SK-N-SH (cell line): ENCODE measurements at regions not wholly inside any gene's neighbourhood (a gene's known extent, or its start where the extent isn't known, plus 50 kb on each side); places are given as distances from the start of the nearest gene placed in this dataset.

Experiments
- CTCF ChIA-PET: fragments of 300-600, 350-600 bp; formaldehyde crosslinking; extraction: SDS; loops from one replicate; lab custom pipeline; 2021; lab: Yijun Ruan, JAX
- POLR2A ChIA-PET: fragments of 350-600 bp; sonication (Branson Sonifier 250); formaldehyde crosslinking; extraction: SDS; loops from one replicate; lab custom pipeline; 2020; ENCODE audit warnings: antibody characterized with exemption, inconsistent platforms; lab: Yijun Ruan, JAX
- DNase-seq: peaks from one replicate; pipeline ENCODE4 v3.0.0; 2012
- H2AFZ ChIP-seq: fragments of 200-600 bp; sonication (generic); 2 replicates; pipeline ENCODE4 v1.8.1; 2016; ENCODE audit warnings: antibody characterized with exemption, mild to moderate bottlenecking, low read depth
- H3F3A ChIP-seq: fragments of 200-600 bp; sonication (generic); replicated peaks from 2 replicates; pipeline ENCODE3; 2016; ENCODE audit warnings: antibody characterized with exemption, mild to moderate bottlenecking; ENCODE audit not compliant: insufficient read depth
- H3K27ac ChIP-seq, 2 experiments: fragments of 200-500 bp in 1 of 2; fragments of 200-600 bp in 1 of 2; sonication (Bioruptor generic) in 1 of 2; sonication (generic), shearing (Covaris generic) in 1 of 2; 2 replicates each; pipeline versions ENCODE4 v1.5.1 to v1.6.1; 2014 to 2016; ENCODE audit warnings: low read depth in 2 of 2, inconsistent platforms in 1 of 2, low read length in 1 of 2, mild to moderate bottlenecking in 1 of 2, mixed read lengths in 1 of 2
- H3K27me3 ChIP-seq: fragments of 200-600 bp; sonication (generic), shearing (Covaris generic); 2 replicates; pipeline ENCODE4 v1.6.1; 2016; ENCODE audit warnings: mixed run types; ENCODE audit not compliant: insufficient read depth
- H3K36me3 ChIP-seq, 2 experiments: fragments of 200-500 bp in 1 of 2; fragments of 200-600 bp in 1 of 2; sonication (Bioruptor generic) in 1 of 2; sonication (generic) in 1 of 2; replicated peaks in 1 of 2; 2 replicates each; pipeline versions ENCODE3 to v1.5.1; 2014 to 2016; ENCODE audit warnings: low read length in 1 of 2, mild to moderate bottlenecking in 1 of 2; ENCODE audit not compliant: insufficient read depth in 2 of 2, control insufficient read depth in 1 of 2
- H3K4me1 ChIP-seq, 2 experiments: fragments of 200-500 bp in 1 of 2; fragments of 200-600 bp in 1 of 2; sonication (Bioruptor generic) in 1 of 2; sonication (generic), shearing (Covaris generic) in 1 of 2; 2 replicates each; pipeline versions ENCODE4 v1.5.1 to v1.6.1; 2014 to 2016; ENCODE audit warnings: low read depth in 1 of 2, low read length in 1 of 2, mixed run types in 1 of 2; ENCODE audit not compliant: insufficient read depth in 2 of 2, control insufficient read depth in 1 of 2
- H3K4me2 ChIP-seq: fragments of 200-600 bp; sonication (generic), shearing (Covaris generic); 2 replicates; pipeline ENCODE4 v1.6.1; 2017; ENCODE audit warnings: mixed run types
- H3K4me3 ChIP-seq, 2 experiments: fragments of 200-500 bp in 1 of 2; fragments of 200-600 bp in 1 of 2; sonication (Bioruptor generic) in 1 of 2; sonication (generic), shearing (Covaris generic) in 1 of 2; 2 replicates each; pipeline versions ENCODE4 v1.5.1 to v1.8.1; 2014 to 2016; ENCODE audit warnings: low read depth in 2 of 2, inconsistent platforms in 1 of 2, low read length in 1 of 2, mild to moderate bottlenecking in 1 of 2, mixed read lengths in 1 of 2, moderate library complexity in 1 of 2
- H3K79me2 ChIP-seq: fragments of 200-600 bp; sonication (generic); 2 replicates; pipeline ENCODE4 v1.8.1; 2017; ENCODE audit warnings: mild to moderate bottlenecking; ENCODE audit not compliant: insufficient read depth
- H3K9ac ChIP-seq: fragments of 200-600 bp; sonication (generic); 2 replicates; pipeline ENCODE4 v1.6.1; 2017; ENCODE audit warnings: mixed run types
- H3K9me2 ChIP-seq: fragments of 200-600 bp; sonication (generic); 2 replicates; pipeline ENCODE4 v1.6.1; 2017; ENCODE audit warnings: mixed run types
- H3K9me3 ChIP-seq: fragments of 200-600 bp; sonication (generic); 2 replicates; pipeline ENCODE4 v1.6.1; 2017; ENCODE audit warnings: mixed run types, mild to moderate bottlenecking, moderate library complexity
- H4K20me1 ChIP-seq: fragments of 200-600 bp; sonication (generic); 2 replicates; pipeline ENCODE4 v1.6.1; 2017; ENCODE audit warnings: mild to moderate bottlenecking, mixed run types; ENCODE audit not compliant: insufficient read depth
- ELF1 ChIP-seq: IDR thresholded peaks from 2 replicates; pipeline ENCODE4 v1.4.0; 2012
- EZH2phosphoT487 ChIP-seq: fragments of 200-600 bp; sonication (generic); IDR thresholded peaks from 2 replicates; pipeline ENCODE4 v1.6.1; 2017; ENCODE audit warnings: low read depth, mixed run types, mild to moderate bottlenecking, antibody characterized with exemption, moderate library complexity, borderline replicate concordance
- JUND ChIP-seq: IDR thresholded peaks from 2 replicates; pipeline ENCODE4 v1.4.0; 2012
- NFIC ChIP-seq: IDR thresholded peaks from 2 replicates; pipeline ENCODE4 v1.4.0; 2012; ENCODE audit warnings: borderline replicate concordance
- NRF1 ChIP-seq: IDR thresholded peaks from 2 replicates; pipeline ENCODE4 v1.6.1; 2012; ENCODE audit warnings: low read depth, mild to moderate bottlenecking, low read length
- POLR2AphosphoS5 ChIP-seq: IDR thresholded peaks from 2 replicates; pipeline ENCODE4 v1.6.1; 2012; ENCODE audit warnings: low read depth, low read length
- RAD21 ChIP-seq: IDR thresholded peaks from 2 replicates; pipeline ENCODE4 v1.6.1; 2012; ENCODE audit warnings: mild to moderate bottlenecking, low read length
- RCOR1 ChIP-seq: fragments of 150-350 bp; IDR thresholded peaks from 2 replicates; pipeline ENCODE4 v1.6.1; 2017; ENCODE audit warnings: antibody characterized with exemption, low read length
- REST ChIP-seq: IDR thresholded peaks from 2 replicates; pipeline ENCODE4 v1.6.1; 2012; ENCODE audit warnings: mild to moderate bottlenecking, low read depth, low read length, moderate library complexity
- RFX5 ChIP-seq: IDR thresholded peaks from 2 replicates; pipeline ENCODE4 v1.6.1; 2012; ENCODE audit warnings: mild to moderate bottlenecking, improper control_type of control experiment, low read length
- RXRA ChIP-seq: IDR thresholded peaks from 2 replicates; pipeline ENCODE4 v1.4.0; 2012; ENCODE audit warnings: low read depth, mild to moderate bottlenecking, borderline replicate concordance
- TAF1 ChIP-seq: IDR thresholded peaks from 2 replicates; pipeline ENCODE4 v1.6.1; 2012; ENCODE audit warnings: low read depth, mild to moderate bottlenecking, low read length, moderate library complexity, borderline replicate concordance
- TCF12 ChIP-seq: IDR thresholded peaks from 2 replicates; pipeline ENCODE4 v1.4.0; 2012
- WGBS: methylation state at CpG from one replicate; pipeline ENCODE4 v1.1.6; 2017; ENCODE audit warnings: low lambda C conversion rate; 5-methylcytosine and 5-hydroxymethylcytosine counted together
- TF ChIP-seq, protein P1 (sequence below): IDR thresholded peaks from 2 replicates; pipeline ENCODE4; 2012
- TF ChIP-seq, protein P2 (sequence below): fragments of 150-350 bp; IDR thresholded peaks from 2 replicates; pipeline ENCODE4 v1.6.1; 2016; ENCODE audit warnings: mild to moderate bottlenecking, low read depth, low read length
- TF ChIP-seq, protein P3 (sequence below): IDR thresholded peaks from 2 replicates; pipeline ENCODE4 v1.4.0; 2012; ENCODE audit warnings: low read depth, borderline replicate concordance

DNA sequence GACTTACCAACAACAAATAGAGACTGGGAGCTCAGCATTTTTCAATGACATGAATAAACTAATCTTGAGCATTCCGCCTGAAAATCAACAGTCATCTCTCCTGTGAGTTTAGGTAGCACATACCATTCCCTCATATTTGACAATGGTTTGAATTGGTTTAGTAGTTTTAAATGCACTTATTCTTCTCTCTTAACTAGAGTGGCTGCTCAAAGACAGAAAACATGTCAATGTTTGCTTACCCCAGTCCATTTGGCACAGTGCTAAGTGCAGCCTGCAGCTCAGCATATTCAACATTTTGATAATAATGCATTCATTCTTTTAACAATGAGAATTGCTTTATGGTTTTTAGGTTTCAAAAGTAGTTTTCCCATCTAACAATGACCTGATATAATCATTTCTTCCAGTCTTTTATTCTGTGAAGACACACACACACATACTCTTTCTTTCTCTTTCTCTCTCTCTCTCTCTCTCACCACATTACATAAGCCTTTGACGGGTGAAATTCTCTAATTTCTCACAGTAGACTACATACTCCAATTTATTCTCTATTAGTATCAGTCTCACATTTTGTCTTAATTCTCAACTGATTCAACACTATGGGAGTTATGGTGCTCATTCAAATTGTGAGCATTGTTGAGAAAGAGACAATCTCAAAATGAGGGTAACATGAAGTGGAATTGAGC is 432.3 kb downstream of the LRRIQ3 start:
- H3K4me1 ChIP-seq = no peaks in the 10 kb centered on the region
- no peaks in the 10 kb centered on the region for H4K20me1 ChIP-seq
- no peak overlapping the region for H3K9ac ChIP-seq
- no peaks in the 10 kb centered on the region for H3K36me3 ChIP-seq
- H3K4me2 ChIP-seq = no peak overlapping the region
- H3F3A ChIP-seq = no peaks in the 10 kb centered on the region
- CTCF ChIA-PET = interaction anchor here (1.6 kb wide), 1 partner anchor 9 kb away, joined by 6 read pairs; no protein-coding TSS in a partner anchor
- H3K27me3 ChIP-seq = no peaks in the 10 kb centered on the region
- H3K9me3 ChIP-seq = no peaks in the 10 kb centered on the region
- H3K79me2 ChIP-seq = no peaks in the 10 kb centered on the region
- no peak for TF ChIP-seq ELF1
- no peak for TF ChIP-seq EZH2phosphoT487
- TF ChIP-seq NFIC = no peak
- no peak for TF ChIP-seq RAD21
- TF ChIP-seq, protein P1, sequence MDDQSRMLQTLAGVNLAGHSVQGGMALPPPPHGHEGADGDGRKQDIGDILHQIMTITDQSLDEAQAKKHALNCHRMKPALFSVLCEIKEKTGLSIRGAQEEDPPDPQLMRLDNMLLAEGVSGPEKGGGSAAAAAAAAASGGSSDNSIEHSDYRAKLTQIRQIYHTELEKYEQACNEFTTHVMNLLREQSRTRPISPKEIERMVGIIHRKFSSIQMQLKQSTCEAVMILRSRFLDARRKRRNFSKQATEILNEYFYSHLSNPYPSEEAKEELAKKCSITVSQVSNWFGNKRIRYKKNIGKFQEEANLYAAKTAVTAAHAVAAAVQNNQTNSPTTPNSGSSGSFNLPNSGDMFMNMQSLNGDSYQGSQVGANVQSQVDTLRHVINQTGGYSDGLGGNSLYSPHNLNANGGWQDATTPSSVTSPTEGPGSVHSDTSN = no peak
- TF ChIP-seq, protein P2, sequence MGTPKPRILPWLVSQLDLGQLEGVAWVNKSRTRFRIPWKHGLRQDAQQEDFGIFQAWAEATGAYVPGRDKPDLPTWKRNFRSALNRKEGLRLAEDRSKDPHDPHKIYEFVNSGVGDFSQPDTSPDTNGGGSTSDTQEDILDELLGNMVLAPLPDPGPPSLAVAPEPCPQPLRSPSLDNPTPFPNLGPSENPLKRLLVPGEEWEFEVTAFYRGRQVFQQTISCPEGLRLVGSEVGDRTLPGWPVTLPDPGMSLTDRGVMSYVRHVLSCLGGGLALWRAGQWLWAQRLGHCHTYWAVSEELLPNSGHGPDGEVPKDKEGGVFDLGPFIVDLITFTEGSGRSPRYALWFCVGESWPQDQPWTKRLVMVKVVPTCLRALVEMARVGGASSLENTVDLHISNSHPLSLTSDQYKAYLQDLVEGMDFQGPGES = no peak
- TF ChIP-seq TAF1 = no peak
- TF ChIP-seq, protein P3, sequence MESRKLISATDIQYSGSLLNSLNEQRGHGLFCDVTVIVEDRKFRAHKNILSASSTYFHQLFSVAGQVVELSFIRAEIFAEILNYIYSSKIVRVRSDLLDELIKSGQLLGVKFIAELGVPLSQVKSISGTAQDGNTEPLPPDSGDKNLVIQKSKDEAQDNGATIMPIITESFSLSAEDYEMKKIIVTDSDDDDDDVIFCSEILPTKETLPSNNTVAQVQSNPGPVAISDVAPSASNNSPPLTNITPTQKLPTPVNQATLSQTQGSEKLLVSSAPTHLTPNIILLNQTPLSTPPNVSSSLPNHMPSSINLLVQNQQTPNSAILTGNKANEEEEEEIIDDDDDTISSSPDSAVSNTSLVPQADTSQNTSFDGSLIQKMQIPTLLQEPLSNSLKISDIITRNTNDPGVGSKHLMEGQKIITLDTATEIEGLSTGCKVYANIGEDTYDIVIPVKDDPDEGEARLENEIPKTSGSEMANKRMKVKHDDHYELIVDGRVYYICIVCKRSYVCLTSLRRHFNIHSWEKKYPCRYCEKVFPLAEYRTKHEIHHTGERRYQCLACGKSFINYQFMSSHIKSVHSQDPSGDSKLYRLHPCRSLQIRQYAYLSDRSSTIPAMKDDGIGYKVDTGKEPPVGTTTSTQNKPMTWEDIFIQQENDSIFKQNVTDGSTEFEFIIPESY = no peak
- no peak for TF ChIP-seq RFX5
- no peak for TF ChIP-seq NRF1
- no peak for TF ChIP-seq POLR2AphosphoS5
- no peak for TF ChIP-seq REST
- no peak for TF ChIP-seq JUND
- no peak for TF ChIP-seq RCOR1
- no peak for TF ChIP-seq RXRA
- TF ChIP-seq TCF12 = no peak
- no peak overlapping the region for H2AFZ ChIP-seq
- WGBS = 55% methylated on average over 2 of the region's 2 CpGs
- H3K9me2 ChIP-seq = no peaks in the 10 kb centered on the region
- H3K4me3 ChIP-seq = no peak overlapping the region
- H3K27ac ChIP-seq = no peak overlapping the region
- no peak for DNase-seq
- POLR2A ChIA-PET = no interaction called here
